ENCODE measurements at regions not wholly inside any gene's neighbourhood (a gene's known extent, or its start where the extent isn't known, plus 50 kb on each side); places are given as distances from the start of the nearest gene placed in this dataset.

DNA sequence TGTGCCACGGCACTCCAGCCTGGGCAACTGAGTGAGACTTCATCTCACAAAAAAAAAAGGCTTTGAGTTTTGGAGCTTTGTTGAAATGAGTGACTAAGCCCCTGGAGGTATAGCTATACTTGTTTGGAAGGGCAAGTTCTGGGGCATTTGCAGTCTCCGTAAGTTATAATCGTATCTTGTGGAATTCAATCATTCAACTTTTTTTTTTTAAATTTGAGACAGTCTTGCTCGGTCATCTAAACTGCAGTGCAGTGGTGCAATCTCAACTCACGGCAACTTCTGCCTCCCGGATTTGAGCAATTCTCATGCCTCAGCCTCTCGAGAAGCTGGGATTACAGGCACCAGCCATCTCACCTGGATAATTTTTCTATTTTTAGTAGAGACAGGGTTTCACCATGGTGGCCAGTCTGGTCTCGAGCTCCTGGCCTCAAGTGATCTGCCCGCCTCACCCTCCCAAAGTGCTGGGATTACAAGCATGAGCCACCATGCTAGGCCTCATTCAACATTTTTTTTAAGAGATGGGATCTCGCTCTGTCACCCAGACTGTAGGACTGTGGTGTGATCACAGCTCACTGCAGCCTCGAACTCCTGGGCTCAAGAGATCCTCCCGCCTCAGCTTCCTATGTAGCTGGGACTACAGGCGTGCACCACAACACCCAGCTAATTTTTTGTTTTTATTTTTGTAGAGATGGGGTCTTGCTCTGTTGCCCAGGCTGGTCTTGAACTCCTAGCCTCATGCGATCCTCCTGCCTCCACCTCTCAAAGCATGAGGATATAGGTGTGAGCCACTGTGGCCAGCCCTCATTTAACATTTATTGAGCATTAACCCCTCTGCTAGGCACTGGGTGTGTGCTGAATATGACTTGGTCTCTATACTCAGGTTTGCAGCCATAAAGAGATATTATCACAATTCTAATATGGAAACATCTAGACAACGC, 133.7 kb upstream of the MAP1LC3B2 start:
- ChIA-PET POLR2A (interaction anchor here (0.6 kb wide), 1 partner anchor 19 kb away, joined by 9 read pairs; no protein-coding TSS in a partner anchor), CTCF (interaction anchor here (0.9 kb wide), 1 partner anchor 13 kb away, joined by 3 read pairs; no protein-coding TSS in a partner anchor)
- Mint-ChIP-seq H3K4me1 (no peaks in the 10 kb centered on the region), H3K36me3 (ENCODE audit: low read depth) (peaks cover 3% of the 10 kb centered on the region), H3K9me3 (peaks cover 8% of the 10 kb centered on the region), H3K27me3 (no peaks in the 10 kb centered on the region), H3K4me3 (no peak overlapping the region), H3K27ac (no peak overlapping the region)
- DNase-seq, result no peak

DNA sequence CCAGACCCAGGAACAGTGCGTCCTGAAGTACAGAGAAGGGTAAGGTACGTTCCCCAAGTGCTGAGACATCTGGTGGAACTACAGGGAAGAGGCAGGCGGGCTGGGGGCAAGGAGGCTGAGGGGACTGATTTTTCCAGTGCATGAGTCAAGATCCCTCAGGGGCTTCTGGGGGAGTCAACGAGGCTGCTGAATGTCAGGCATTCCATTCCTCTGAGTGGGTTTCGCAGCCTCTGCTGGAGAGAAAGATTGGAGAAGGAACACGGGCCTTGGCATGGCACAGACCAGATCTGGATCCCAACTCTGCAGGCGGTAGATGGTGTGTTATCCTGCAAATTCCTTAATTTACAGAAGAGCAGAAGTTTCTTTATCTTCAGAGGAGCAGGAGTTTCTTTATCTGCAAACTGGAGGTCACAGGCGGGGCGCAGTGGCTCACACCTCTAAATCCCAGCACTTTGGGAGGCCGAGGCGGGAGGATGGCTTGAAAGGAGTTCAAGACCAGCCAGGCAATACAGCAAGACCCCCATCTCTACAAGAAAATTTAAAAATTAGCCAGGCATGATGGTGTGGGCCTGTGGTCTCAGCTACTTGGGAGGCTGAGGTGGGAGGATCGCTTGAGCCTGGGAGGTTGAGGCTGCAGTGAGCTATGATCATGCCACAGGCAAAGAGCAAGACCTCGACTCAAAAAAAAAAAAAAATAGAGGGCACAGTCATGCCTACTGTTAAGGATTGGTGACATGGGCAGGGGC, 132.6 kb upstream of the MAP1LC3B2 start:
- ChIA-PET CTCF (no interaction called here), POLR2A (no interaction called here)
- DNase-seq, result no peak
- Mint-ChIP-seq H3K4me1 (no peaks in the 10 kb centered on the region), H3K4me3 (no peak overlapping the region), H3K9me3 (peaks cover 7% of the 10 kb centered on the region), H3K27me3 (no peaks in the 10 kb centered on the region), H3K36me3 (ENCODE audit: low read depth) (peaks cover 3% of the 10 kb centered on the region), H3K27ac (no peak overlapping the region)

DNA sequence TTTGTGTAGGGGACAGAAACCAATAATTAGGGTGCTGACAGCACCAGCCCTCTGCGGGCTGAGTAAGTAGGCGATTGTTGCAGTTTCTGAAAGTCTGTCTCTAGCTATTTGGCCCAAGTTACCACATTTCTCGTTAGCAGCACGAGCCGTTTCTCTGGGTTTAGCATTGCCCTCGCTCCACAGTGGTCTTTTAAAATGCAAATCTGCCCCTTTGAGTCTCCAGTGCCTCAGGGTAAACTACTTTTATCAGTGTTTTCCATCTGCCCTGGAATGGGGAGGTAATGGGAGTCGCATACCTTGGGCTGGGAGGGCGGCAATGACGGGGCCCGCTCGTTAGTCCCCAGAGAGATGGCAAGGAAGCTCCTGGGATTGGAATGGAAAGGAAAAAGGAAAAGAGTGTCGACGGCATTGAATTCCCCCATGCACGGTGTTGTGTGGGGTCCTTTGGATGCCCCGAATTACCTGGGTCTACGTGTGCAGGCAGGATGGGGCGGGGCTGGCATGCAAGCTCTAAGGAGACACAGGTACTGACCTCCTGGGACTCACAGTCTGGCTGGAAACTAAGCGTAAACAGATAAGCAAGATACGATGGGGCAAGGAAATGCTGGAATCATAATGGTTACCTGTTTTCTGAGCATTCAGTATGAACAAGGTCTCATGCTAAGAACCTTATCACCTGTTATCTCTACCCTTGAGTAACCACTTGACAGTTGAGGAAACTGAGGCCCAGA, 131.8 kb upstream of the MAP1LC3B2 start:
- H3K27me3 Mint-ChIP-seq, result no peaks in the 10 kb centered on the region
- no peaks in the 10 kb centered on the region for H3K4me1 Mint-ChIP-seq
- H3K27ac Mint-ChIP-seq, result no peak overlapping the region
- ChIA-PET CTCF (no interaction called here), POLR2A (no interaction called here)
- no peaks in the 10 kb centered on the region for H3K9me3 Mint-ChIP-seq
- no peak overlapping the region for H3K4me3 Mint-ChIP-seq
- H3K36me3 Mint-ChIP-seq (ENCODE audit: low read depth), result no peaks in the 10 kb centered on the region
- no peak for DNase-seq

DNA sequence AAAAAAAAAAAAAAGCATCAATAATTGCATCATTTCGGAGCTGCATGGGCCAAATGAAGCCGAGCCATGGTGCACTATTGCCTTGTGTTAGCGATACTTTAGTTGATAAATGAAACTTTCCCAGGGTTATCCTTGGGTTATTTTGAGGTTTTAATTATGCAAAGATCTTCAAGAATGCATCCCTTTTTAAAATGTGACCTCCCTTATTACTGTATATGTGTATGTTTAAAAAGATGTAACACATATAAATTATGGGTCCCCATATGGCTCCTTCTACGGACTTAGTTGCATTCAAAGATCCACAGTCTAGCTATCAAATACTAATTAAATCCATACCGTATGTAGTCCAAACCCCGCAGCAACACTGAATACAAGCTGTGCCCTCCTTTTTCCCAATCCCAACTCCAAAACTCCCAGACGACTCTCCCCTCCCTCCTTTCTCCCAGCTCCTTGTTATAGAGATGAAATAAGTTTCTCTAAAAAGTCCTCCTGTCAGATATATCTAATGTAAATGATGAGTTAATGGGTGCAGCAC, 129.3 kb upstream of the MAP1LC3B2 start:
- H3K36me3 Mint-ChIP-seq (ENCODE audit: low read depth), result no peaks in the 10 kb centered on the region
- peaks cover 3% of the 10 kb centered on the region for H3K4me1 Mint-ChIP-seq
- H3K9me3 Mint-ChIP-seq, result no peaks in the 10 kb centered on the region
- ChIA-PET CTCF (no interaction called here), POLR2A (no interaction called here)
- H3K4me3 Mint-ChIP-seq, result no peak overlapping the region
- DNase-seq, result no peak
- no peaks in the 10 kb centered on the region for H3K27me3 Mint-ChIP-seq
- H3K27ac Mint-ChIP-seq, result no peak overlapping the region

DNA sequence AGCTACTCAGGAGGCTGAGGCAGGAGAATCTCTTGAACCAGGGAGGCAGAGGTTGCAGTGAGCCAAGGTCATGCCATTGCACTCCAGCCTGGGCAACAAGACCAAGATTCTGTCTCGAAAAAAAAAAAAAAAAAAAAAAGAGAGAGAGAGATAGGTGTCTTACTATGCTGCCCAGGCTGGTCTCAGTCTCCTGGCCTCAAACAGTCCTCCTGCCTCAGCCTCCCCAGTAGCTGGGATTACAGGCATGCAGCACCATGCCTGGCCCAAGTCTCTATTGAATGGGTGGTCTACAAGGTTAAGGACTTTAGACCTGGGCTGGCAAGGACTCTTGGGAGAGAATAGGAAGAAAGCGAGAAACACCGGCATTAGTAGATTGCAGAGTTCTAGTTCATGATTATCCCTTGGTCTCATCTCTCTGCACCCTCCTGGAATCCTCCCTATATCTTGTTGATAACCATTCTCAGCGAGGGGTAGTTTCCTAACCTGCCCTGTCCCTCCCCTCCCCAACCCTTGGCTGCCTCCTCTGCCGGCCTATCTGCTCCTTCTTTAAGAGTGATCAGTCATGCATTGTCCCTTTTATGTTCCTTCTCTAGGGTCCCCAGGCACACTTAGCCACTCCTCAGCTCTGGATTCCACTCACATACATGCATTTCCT, 128.1 kb upstream of the MAP1LC3B2 start:
- Mint-ChIP-seq H3K9me3 (no peaks in the 10 kb centered on the region), H3K4me1 (peaks cover 3% of the 10 kb centered on the region), H3K36me3 (ENCODE audit: low read depth) (no peaks in the 10 kb centered on the region), H3K27me3 (no peaks in the 10 kb centered on the region), H3K4me3 (no peak overlapping the region), H3K27ac (no peak overlapping the region)
- DNase-seq, result no peak
- POLR2A ChIA-PET, result interaction anchor here (0.6 kb wide), 1 partner anchor 133 kb away, joined by 3 read pairs; no protein-coding TSS in a partner anchor
- CTCF ChIA-PET, result interaction anchor here (0.6 to 1.6 kb wide), 2 partner anchors 9 to 801 kb away, joined by 3 to 6 read pairs; no protein-coding TSS in a partner anchor

DNA sequence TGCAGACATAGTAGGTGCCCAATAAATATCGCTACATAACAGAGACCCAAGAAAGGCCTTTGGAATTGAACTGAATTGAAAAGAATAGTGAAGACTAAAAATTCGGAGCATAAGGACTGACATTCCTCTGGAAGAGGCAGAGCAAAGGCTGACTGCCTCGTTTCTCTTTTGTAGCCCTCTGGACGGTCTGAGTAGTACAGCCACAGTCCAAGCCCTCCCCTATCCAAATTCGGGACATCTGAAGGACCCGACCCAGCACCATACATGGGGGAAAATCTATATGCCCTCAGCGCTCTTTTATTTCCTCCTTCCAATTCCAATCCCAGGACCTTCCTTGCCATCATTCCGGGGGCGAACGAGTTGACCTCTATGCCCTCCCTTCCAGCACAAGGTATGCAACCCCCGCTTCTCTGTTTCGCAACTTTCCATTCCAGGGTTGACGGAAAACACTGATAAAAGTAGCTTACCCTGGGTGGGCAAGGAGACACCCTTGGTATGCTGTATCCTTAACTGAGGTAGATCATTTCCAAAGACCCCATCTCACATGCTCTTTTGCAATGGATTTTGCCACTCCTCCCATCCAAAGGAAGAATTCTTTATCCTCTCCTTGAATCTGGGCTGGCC, 127.4 kb upstream of the MAP1LC3B2 start:
- POLR2A ChIA-PET, result no interaction called here
- DNase-seq, result no peak
- Mint-ChIP-seq H3K27me3 (peaks cover 2% of the 10 kb centered on the region), H3K9me3 (no peaks in the 10 kb centered on the region), H3K4me3 (no peak overlapping the region), H3K36me3 (ENCODE audit: low read depth) (no peaks in the 10 kb centered on the region), H3K27ac (no peak overlapping the region), H3K4me1 (peaks cover 3% of the 10 kb centered on the region)
- CTCF ChIA-PET, result interaction anchor here (0.6 to 1.6 kb wide), 3 partner anchors 9 to 418 kb away, joined by 3 to 6 read pairs (median 4); no protein-coding TSS in a partner anchor

DNA sequence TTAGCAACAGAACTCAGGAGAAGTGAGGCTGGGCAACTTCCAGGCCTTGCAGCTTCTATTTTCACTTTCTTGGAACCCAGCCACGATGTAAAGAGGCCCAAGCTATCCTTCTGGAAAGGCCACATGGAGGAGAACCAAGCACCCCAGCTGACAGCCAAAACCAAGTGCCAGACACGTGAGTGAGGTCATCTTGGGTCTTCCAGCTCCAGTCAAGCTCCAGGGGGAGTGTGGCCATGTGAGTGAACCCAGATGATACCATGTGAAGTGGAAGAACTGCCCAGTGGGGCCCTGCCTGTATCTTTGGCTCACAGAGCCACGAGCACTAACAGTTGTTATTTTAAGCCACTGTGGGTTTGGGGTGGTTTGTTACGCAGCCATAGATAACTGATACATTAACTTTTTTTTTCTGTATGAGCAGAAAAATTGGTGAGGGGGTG, 126.8 kb upstream of the MAP1LC3B2 start:
- ChIA-PET POLR2A (no interaction called here), CTCF (interaction anchor here (0.6 to 1.6 kb wide), 4 partner anchors 8 to 418 kb away, joined by 3 to 6 read pairs (median 4); no protein-coding TSS in a partner anchor)
- Mint-ChIP-seq H3K9me3 (no peaks in the 10 kb centered on the region), H3K4me3 (no peak overlapping the region), H3K27ac (no peak overlapping the region), H3K27me3 (peaks cover 5% of the 10 kb centered on the region), H3K36me3 (ENCODE audit: low read depth) (no peaks in the 10 kb centered on the region), H3K4me1 (peaks cover 3% of the 10 kb centered on the region)
- DNase-seq, result no peak

DNA sequence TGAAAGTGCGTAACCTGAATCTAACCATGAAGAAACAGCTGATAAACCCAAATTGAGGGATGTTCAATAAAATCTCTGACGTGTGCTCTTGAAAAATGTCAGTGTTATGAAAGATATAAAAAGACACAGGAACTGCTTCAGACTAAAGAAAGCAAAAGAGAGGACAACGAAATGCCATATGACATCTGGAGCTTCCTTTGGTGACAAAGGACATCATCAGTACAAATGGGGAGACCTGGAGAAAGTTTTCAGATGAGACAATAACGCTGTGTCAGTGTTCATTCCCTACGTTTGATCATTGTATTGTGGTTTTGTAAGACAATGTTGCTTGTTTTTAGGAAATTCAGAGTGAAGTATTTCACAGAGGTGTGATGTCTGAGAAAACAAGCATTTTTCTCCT, 125.9 kb upstream of the MAP1LC3B2 start:
- Mint-ChIP-seq H3K4me3 (no peak overlapping the region), H3K27me3 (peaks cover 5% of the 10 kb centered on the region), H3K9me3 (no peaks in the 10 kb centered on the region), H3K36me3 (ENCODE audit: low read depth) (no peaks in the 10 kb centered on the region), H3K27ac (no peak overlapping the region), H3K4me1 (peaks cover 3% of the 10 kb centered on the region)
- ChIA-PET CTCF (interaction anchor here (0.6 to 1.1 kb wide), 2 partner anchors 14 to 297 kb away, joined by 3 read pairs; no protein-coding TSS in a partner anchor), POLR2A (no interaction called here)
- DNase-seq, result no peak

DNA sequence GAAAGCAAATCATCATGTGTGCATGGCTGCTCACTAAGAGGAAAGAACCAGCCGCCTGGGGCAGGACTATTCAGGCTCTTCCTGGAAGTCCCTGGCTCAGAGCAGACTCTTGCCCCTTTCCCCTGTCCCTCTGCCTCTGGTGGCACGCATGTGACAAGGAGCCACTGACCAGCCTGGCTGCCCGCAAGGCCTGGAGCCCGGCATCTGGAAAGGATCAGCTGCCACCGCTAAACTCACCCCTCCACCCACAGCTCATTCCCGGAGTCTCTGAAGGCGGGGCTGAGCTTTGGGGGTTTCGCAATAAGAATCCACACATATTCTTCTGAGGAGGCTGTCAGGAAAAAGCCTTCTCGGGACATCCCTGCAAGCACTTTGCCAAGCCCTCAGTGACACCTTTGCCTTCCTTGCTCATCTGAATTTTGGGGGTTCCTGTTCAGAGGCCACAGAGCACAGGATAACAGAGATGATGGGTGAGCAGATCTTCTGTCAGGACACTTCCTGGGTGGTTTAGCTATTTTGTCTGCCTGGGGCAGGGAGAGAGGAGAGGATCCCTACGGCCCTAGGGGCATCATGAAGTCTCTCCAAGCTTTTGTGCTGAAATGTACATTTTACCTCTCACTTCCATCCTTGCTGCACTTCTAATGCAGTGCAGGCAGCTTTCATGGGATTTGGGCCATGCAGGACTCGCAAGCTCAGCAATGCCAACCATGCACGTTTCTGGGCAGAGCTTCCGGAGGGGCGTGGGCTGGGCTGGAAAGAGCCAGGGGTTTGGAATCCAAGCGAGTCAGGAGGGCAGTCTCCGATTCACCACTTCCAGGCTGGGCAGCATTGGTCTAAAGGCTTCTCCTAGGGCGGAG, 124.8 kb upstream of the MAP1LC3B2 start:
- Mint-ChIP-seq H3K4me1 (peaks cover 3% of the 10 kb centered on the region), H3K36me3 (ENCODE audit: low read depth) (no peaks in the 10 kb centered on the region), H3K27ac (no peak overlapping the region), H3K4me3 (no peak overlapping the region), H3K27me3 (peaks cover 5% of the 10 kb centered on the region), H3K9me3 (no peaks in the 10 kb centered on the region)
- no peak for DNase-seq
- CTCF ChIA-PET, result interaction anchor here (0.8 kb wide), 1 partner anchor 49 kb away, joined by 3 read pairs; no protein-coding TSS in a partner anchor
- POLR2A ChIA-PET, result no interaction called here

DNA sequence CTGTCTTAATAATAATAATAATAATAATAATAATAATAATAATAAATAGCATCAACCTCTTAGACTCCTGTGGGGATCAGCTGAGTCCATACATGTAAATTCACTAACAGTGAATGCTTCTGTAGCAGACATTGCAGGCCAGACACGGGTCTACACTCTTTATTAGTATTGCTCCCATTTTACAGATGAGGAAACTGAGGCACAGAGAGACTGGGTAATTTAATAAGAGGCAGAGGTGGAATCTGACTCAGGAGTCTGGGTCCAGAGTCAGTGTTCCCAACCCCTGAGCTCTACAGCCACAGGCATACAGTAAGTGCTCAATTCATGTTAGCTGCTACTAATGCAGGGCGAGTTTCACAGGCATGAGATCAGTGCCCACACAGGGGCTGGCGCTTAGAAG, 123.2 kb upstream of the MAP1LC3B2 start:
- DNase-seq, result no peak
- Mint-ChIP-seq H3K27me3 (peaks cover 5% of the 10 kb centered on the region), H3K9me3 (no peaks in the 10 kb centered on the region), H3K36me3 (ENCODE audit: low read depth) (no peaks in the 10 kb centered on the region), H3K4me3 (no peak overlapping the region), H3K27ac (no peak overlapping the region), H3K4me1 (peaks cover 3% of the 10 kb centered on the region)
- ChIA-PET CTCF (no interaction called here), POLR2A (no interaction called here)
